ENCODE measurements at regions not wholly inside any gene's neighbourhood (a gene's known extent, or its start where the extent isn't known, plus 50 kb on each side); places are given as distances from the start of the nearest gene placed in this dataset.

DNA sequence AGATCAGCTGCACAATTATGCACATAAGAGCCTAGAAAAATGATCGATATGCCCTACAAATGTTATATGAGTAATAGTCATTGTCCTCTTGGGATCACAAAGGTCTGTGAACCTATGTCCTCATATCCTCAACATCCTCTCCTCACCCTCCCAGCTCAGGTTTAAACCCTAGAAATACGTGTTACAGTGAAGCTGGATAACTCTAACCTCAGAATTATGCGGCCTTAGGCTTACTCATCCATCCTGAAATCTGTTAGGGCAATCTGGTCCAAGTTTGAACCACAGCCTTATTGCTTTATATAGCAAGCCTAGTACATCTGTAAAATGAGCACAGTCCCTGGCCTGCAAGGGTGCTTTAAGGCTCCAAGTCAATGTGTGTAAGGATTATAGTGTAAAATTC, 84.2 kb upstream of the FRMD4A start:
- Histone ChIP-seq H3K4me3 (ENCODE audit: low read depth in 1 of 3, low read length in 3 of 3) (no peak overlapping the region), H3K27ac (ENCODE audit: low read depth in 1 of 2, low read length in 2 of 2) (no peak overlapping the region), H3K36me3 (ENCODE audit: control insufficient read depth in 4 of 4, insufficient read depth in 3 of 4, low read depth in 1 of 4, low read length in 3 of 4) (no peaks in the 10 kb centered on the region), H3K4me1 (ENCODE audit: control insufficient read depth in 4 of 4, insufficient read depth in 4 of 4, low read length in 3 of 4) (no peaks in the 10 kb centered on the region), H3K9me3 (ENCODE audit: control insufficient read depth in 4 of 4, low read length in 3 of 4) (no peaks in the 10 kb centered on the region), H3K27me3 (ENCODE audit: control insufficient read depth in 4 of 4, insufficient read depth in 4 of 4, low read length in 3 of 4) (no peaks in the 10 kb centered on the region), H3K9ac (ENCODE audit: low read depth in 1 of 2, low read length in 2 of 2) (no peak overlapping the region)
- DNase-seq (ENCODE audit: low spot score) = no peak
- 81% methylated on average over 3 of the region's 3 CpGs for WGBS
- TF ChIP-seq, protein P1, sequence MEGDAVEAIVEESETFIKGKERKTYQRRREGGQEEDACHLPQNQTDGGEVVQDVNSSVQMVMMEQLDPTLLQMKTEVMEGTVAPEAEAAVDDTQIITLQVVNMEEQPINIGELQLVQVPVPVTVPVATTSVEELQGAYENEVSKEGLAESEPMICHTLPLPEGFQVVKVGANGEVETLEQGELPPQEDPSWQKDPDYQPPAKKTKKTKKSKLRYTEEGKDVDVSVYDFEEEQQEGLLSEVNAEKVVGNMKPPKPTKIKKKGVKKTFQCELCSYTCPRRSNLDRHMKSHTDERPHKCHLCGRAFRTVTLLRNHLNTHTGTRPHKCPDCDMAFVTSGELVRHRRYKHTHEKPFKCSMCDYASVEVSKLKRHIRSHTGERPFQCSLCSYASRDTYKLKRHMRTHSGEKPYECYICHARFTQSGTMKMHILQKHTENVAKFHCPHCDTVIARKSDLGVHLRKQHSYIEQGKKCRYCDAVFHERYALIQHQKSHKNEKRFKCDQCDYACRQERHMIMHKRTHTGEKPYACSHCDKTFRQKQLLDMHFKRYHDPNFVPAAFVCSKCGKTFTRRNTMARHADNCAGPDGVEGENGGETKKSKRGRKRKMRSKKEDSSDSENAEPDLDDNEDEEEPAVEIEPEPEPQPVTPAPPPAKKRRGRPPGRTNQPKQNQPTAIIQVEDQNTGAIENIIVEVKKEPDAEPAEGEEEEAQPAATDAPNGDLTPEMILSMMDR (IDR thresholded peaks at IDR 0.05; ENCODE audit: low read depth, low read length, missing input control) = no peak
- TF ChIP-seq, protein P2, sequence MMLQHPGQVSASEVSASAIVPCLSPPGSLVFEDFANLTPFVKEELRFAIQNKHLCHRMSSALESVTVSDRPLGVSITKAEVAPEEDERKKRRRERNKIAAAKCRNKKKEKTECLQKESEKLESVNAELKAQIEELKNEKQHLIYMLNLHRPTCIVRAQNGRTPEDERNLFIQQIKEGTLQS (IDR thresholded peaks at IDR 0.05) = no peak
- TF ChIP-seq HNF4A (conservative IDR thresholded peaks at IDR 0.05) (no peak), FOXA2 (IDR thresholded peaks at IDR 0.05) (no peak), HNF4G (IDR thresholded peaks at IDR 0.05) (no peak), NR2F2 (IDR thresholded peaks at IDR 0.05) (no peak), GABPA (IDR thresholded peaks at IDR 0.05 in 1 of 2, conservative IDR thresholded peaks at IDR 0.05 in 1 of 2) (no peak), TAF1 (conservative IDR thresholded peaks at IDR 0.05) (no peak)
- TF ChIP-seq, protein P3, sequence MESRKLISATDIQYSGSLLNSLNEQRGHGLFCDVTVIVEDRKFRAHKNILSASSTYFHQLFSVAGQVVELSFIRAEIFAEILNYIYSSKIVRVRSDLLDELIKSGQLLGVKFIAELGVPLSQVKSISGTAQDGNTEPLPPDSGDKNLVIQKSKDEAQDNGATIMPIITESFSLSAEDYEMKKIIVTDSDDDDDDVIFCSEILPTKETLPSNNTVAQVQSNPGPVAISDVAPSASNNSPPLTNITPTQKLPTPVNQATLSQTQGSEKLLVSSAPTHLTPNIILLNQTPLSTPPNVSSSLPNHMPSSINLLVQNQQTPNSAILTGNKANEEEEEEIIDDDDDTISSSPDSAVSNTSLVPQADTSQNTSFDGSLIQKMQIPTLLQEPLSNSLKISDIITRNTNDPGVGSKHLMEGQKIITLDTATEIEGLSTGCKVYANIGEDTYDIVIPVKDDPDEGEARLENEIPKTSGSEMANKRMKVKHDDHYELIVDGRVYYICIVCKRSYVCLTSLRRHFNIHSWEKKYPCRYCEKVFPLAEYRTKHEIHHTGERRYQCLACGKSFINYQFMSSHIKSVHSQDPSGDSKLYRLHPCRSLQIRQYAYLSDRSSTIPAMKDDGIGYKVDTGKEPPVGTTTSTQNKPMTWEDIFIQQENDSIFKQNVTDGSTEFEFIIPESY (IDR thresholded peaks at IDR 0.05) = no peak

DNA sequence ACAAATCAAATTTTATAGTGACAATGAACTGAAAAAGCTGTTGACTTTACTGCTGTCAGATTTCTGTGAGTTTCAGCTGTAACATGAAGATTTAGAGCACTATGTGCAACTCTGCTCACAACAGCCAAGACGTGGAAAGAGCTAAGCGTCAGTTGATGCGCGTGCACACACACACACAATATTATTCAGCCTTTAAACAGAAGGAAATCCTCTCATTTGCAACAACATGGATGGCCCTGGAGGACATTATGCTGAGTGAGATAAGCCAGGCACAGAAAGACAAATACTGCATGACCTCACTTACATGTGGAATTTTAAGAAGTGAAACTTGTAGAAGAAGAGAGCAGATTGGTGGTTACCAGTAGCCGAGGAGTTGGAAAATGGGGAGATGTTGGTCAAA, 82.8 kb upstream of the FRMD4A start:
- no peak for TF ChIP-seq JUND (IDR thresholded peaks at IDR 0.05)
- TF ChIP-seq HNF4G (IDR thresholded peaks at IDR 0.05) = no peak
- no peak for TF ChIP-seq RXRA (IDR thresholded peaks at IDR 0.05)
- TF ChIP-seq FOXA2 (IDR thresholded peaks at IDR 0.05) = no peak
- no peak for TF ChIP-seq SP1 (IDR thresholded peaks at IDR 0.05)
- TF ChIP-seq GABPA (IDR thresholded peaks at IDR 0.05 in 1 of 2, conservative IDR thresholded peaks at IDR 0.05 in 1 of 2) = no peak
- no peak for TF ChIP-seq YY1 (IDR thresholded peaks at IDR 0.05)
- no peak for TF ChIP-seq FOXA1 (IDR thresholded peaks at IDR 0.05)
- no peak for TF ChIP-seq TAF1 (conservative IDR thresholded peaks at IDR 0.05)
- TF ChIP-seq RAD21 (IDR thresholded peaks at IDR 0.05) = no peak
- TF ChIP-seq HNF4A (conservative IDR thresholded peaks at IDR 0.05) = no peak
- no peak overlapping the region for H3K4me3 ChIP-seq (ENCODE audit: low read depth in 1 of 3, low read length in 3 of 3)
- 74% methylated on average over 5 of the region's 5 CpGs for WGBS

GRCh38 chr10:14412624-14413023, 81.9 kb upstream of the FRMD4A start:
- 76% methylated on average over 2 of the region's 2 CpGs for WGBS
- Histone ChIP-seq H3K9ac (ENCODE audit: low read depth in 1 of 2, low read length in 2 of 2) (no peak overlapping the region), H3K27me3 (ENCODE audit: control insufficient read depth in 4 of 4, insufficient read depth in 4 of 4, low read length in 3 of 4) (no peaks in the 10 kb centered on the region), H3K27ac (ENCODE audit: low read depth in 1 of 2, low read length in 2 of 2) (no peak overlapping the region), H3K36me3 (ENCODE audit: control insufficient read depth in 4 of 4, insufficient read depth in 3 of 4, low read depth in 1 of 4, low read length in 3 of 4) (no peaks in the 10 kb centered on the region), H3K4me1 (ENCODE audit: control insufficient read depth in 4 of 4, insufficient read depth in 4 of 4, low read length in 3 of 4) (no peaks in the 10 kb centered on the region), H3K9me3 (ENCODE audit: control insufficient read depth in 4 of 4, low read length in 3 of 4) (no peaks in the 10 kb centered on the region), H3K4me3 (ENCODE audit: low read depth in 1 of 3, low read length in 3 of 3) (no peak overlapping the region)
- DNase-seq (ENCODE audit: low spot score) = no peak
- TF ChIP-seq TAF1 (conservative IDR thresholded peaks at IDR 0.05) (no peak), FOXA1 (IDR thresholded peaks at IDR 0.05) (no peak), REST (IDR thresholded peaks at IDR 0.05) (no peak), RXRA (IDR thresholded peaks at IDR 0.05) (no peak), GABPA (IDR thresholded peaks at IDR 0.05 in 1 of 2, conservative IDR thresholded peaks at IDR 0.05 in 1 of 2) (no peak), NR2F2 (IDR thresholded peaks at IDR 0.05) (no peak), JUND (IDR thresholded peaks at IDR 0.05) (no peak), SP1 (IDR thresholded peaks at IDR 0.05) (no peak), HNF4A (conservative IDR thresholded peaks at IDR 0.05) (no peak)
- TF ChIP-seq, protein P2 (IDR thresholded peaks at IDR 0.05) = no peak
- TF ChIP-seq, protein P4, sequence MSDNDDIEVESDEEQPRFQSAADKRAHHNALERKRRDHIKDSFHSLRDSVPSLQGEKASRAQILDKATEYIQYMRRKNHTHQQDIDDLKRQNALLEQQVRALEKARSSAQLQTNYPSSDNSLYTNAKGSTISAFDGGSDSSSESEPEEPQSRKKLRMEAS (IDR thresholded peaks at IDR 0.05) = no peak
- TF ChIP-seq, protein P3 (IDR thresholded peaks at IDR 0.05) = no peak

More for the DNA sequence above, 82.8 kb upstream of the FRMD4A start:
- H3K9me3 ChIP-seq (ENCODE audit: control insufficient read depth in 4 of 4, low read length in 3 of 4) = no peaks in the 10 kb centered on the region
- no peaks in the 10 kb centered on the region for H3K4me1 ChIP-seq (ENCODE audit: control insufficient read depth in 4 of 4, insufficient read depth in 4 of 4, low read length in 3 of 4)
- no peak overlapping the region for H3K9ac ChIP-seq (ENCODE audit: low read depth in 1 of 2, low read length in 2 of 2)
- no peaks in the 10 kb centered on the region for H3K27me3 ChIP-seq (ENCODE audit: control insufficient read depth in 4 of 4, insufficient read depth in 4 of 4, low read length in 3 of 4)
- no peak overlapping the region for H3K27ac ChIP-seq (ENCODE audit: low read depth in 1 of 2, low read length in 2 of 2)
- H3K36me3 ChIP-seq (ENCODE audit: control insufficient read depth in 4 of 4, insufficient read depth in 3 of 4, low read depth in 1 of 4, low read length in 3 of 4) = no peaks in the 10 kb centered on the region
- DNase-seq (ENCODE audit: low spot score) = no peak
